Neural cell (in vitro differentiated cells): ENCODE measurements at regions not wholly inside any gene's neighbourhood (a gene's known extent, or its start where the extent isn't known, plus 50 kb on each side); places are given as distances from the start of the nearest gene placed in this dataset.

Experiments
- H2AFZ ChIP-seq: fragments of 200-600, 300-800 bp; sonication (generic), shearing (Covaris generic); 2 replicates; pipeline ENCODE4 v1.6.0; 2014; ENCODE audit warnings: low read depth, mild to moderate bottlenecking, antibody characterized with exemption, low read length, moderate library complexity
- H3F3A ChIP-seq: fragments of 200-600 bp; shearing (Covaris generic); 2 replicates; pipeline ENCODE4 v1.6.1; 2016; ENCODE audit warnings: mild to moderate bottlenecking, moderate library complexity, mixed read lengths, antibody characterized with exemption, low read length; ENCODE audit not compliant: insufficient read depth, poor library complexity, severe bottlenecking
- H3K27ac ChIP-seq: fragments of 200-600, 300-800 bp; sonication (generic), shearing (Covaris generic); 2 replicates; pipeline ENCODE4 v1.5.1; 2014; ENCODE audit warnings: mild to moderate bottlenecking, low read length, moderate library complexity
- H3K27me3 ChIP-seq: fragments of 300-800, 200-600 bp; sonication (generic), shearing (Covaris generic); 2 replicates; pipeline ENCODE4 v1.6.0; 2014; ENCODE audit warnings: mild to moderate bottlenecking, low read depth, low read length, moderate library complexity; ENCODE audit not compliant: insufficient read depth
- H3K36me3 ChIP-seq: fragments of 300-800, 200-600 bp; sonication (generic), shearing (Covaris generic); 2 replicates; pipeline ENCODE4 v1.5.1; 2014; ENCODE audit warnings: mild to moderate bottlenecking, antibody characterized with exemption, low read length, moderate library complexity; ENCODE audit not compliant: insufficient read depth
- H3K4me2 ChIP-seq: fragments of 300-800, 200-600 bp; sonication (generic), shearing (Covaris generic); 2 replicates; pipeline ENCODE4 v1.6.0; 2014; ENCODE audit warnings: mild to moderate bottlenecking, low read length
- H3K4me3 ChIP-seq: fragments of 300-800, 200-600 bp; sonication (generic), shearing (Covaris generic); 2 replicates; pipeline ENCODE4 v1.5.1; 2014; ENCODE audit warnings: mild to moderate bottlenecking, low read length, moderate library complexity
- H3K79me2 ChIP-seq: fragments of 200-600 bp; shearing (Covaris generic); replicated peaks from 2 replicates; pipeline ENCODE4 v1.6.0; 2014; ENCODE audit warnings: mild to moderate bottlenecking, low read length, moderate library complexity; ENCODE audit not compliant: insufficient read depth
- H3K9ac ChIP-seq: fragments of 300-800, 200-600 bp; sonication (generic), shearing (Covaris generic); 2 replicates; pipeline ENCODE4 v1.6.1; 2016; ENCODE audit warnings: mild to moderate bottlenecking, low read length, mixed read lengths
- H3K9me2 ChIP-seq: fragments of 200-600 bp; shearing (Covaris generic); 2 replicates; pipeline ENCODE4 v1.6.1; 2016; ENCODE audit warnings: mild to moderate bottlenecking, low read length, mixed read lengths; ENCODE audit not compliant: insufficient read depth
- H3K9me3 ChIP-seq: fragments of 200-600, 300-800 bp; sonication (generic), shearing (Covaris generic); 2 replicates; pipeline ENCODE4 v1.6.1; 2016; ENCODE audit warnings: mild to moderate bottlenecking, mixed run types, low read length, moderate library complexity, mixed read lengths
- H4K20me1 ChIP-seq: fragments of 200-600 bp; shearing (Covaris generic); 2 replicates; pipeline ENCODE4 v1.6.1; 2016; ENCODE audit warnings: mild to moderate bottlenecking, mixed run types; ENCODE audit not compliant: insufficient read depth
- CTCF ChIP-seq: fragments of 450-650 bp; IDR thresholded peaks from 2 replicates; pipeline ENCODE4 v1.5.1; 2014; ENCODE audit warnings: antibody characterized with exemption, mild to moderate bottlenecking, moderate library complexity; ENCODE audit not compliant: poor library complexity, severe bottlenecking
- EP300 ChIP-seq: fragments of 450-650 bp; conservative IDR thresholded peaks from 2 replicates; pipeline ENCODE4 v1.6.1; 2014; ENCODE audit warnings: antibody characterized with exemption, mild to moderate bottlenecking, moderate library complexity; ENCODE audit not compliant: poor library complexity, severe bottlenecking
- EZH2 ChIP-seq: fragments of 200-600, 300-800 bp; shearing (Covaris generic), sonication (generic); IDR thresholded peaks from 2 replicates; pipeline ENCODE4 v1.6.1; 2014; ENCODE audit warnings: antibody characterized with exemption, low read length, borderline replicate concordance, mild to moderate bottlenecking; ENCODE audit not compliant: insufficient read depth, poor library complexity, severe bottlenecking
- MXI1 ChIP-seq: fragments of 450-650 bp; conservative IDR thresholded peaks from 2 replicates; pipeline ENCODE4 v1.6.1; 2014; ENCODE audit warnings: antibody characterized with exemption, mild to moderate bottlenecking; ENCODE audit not compliant: poor library complexity, severe bottlenecking
- POLR2AphosphoS5 ChIP-seq: IDR thresholded peaks from 2 replicates; pipeline ENCODE4 v1.6.1; 2012
- RAD21 ChIP-seq: fragments of 450-650 bp; conservative IDR thresholded peaks from 2 replicates; pipeline ENCODE4 v1.6.1; 2014; ENCODE audit warnings: antibody characterized with exemption, mild to moderate bottlenecking, moderate library complexity
- REST ChIP-seq: IDR thresholded peaks from 2 replicates; pipeline ENCODE4 v1.6.1; 2012; ENCODE audit warnings: borderline replicate concordance
- SMC3 ChIP-seq: fragments of 450-650 bp; conservative IDR thresholded peaks from 2 replicates; pipeline ENCODE4 v1.6.1; 2014; ENCODE audit warnings: antibody characterized with exemption, mild to moderate bottlenecking, moderate library complexity; ENCODE audit not compliant: poor library complexity
- TAF1 ChIP-seq: IDR thresholded peaks from 2 replicates; pipeline ENCODE4 v1.6.1; 2012; ENCODE audit warnings: low read depth

DNA sequence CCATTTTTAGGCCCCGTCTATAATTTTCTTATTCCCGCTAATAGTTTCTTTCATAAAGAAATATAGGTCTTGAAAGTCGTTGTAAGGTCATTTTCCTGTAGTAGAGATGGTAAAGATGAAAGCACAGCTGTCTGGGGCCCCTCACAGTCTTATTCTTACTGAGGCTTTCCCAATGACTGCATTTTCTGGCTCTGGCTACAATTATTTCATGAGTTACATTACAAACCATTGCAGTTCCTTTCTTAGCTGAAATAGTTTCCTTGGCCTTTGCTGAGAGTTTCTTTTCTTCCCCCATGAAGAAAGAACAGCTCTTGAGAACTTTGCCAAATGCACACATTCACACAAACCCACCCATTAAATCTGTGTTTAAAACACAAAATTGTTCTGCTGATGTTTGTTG, 113.0 kb downstream of the DYRK2 start:
- Histone ChIP-seq H3K9ac (no peak overlapping the region), H2AFZ (no peak overlapping the region), H3K27me3 (no peaks in the 10 kb centered on the region), H4K20me1 (no peaks in the 10 kb centered on the region), H3K36me3 (no peaks in the 10 kb centered on the region), H3K9me3 (no peaks in the 10 kb centered on the region), H3K27ac (no peak overlapping the region), H3K9me2 (no peaks in the 10 kb centered on the region), H3K4me3 (no peak overlapping the region), H3F3A (no peaks in the 10 kb centered on the region), H3K4me2 (no peak overlapping the region), H3K79me2 (no peaks in the 10 kb centered on the region)
- no peak for TF ChIP-seq EZH2
- TF ChIP-seq EP300 = no peak
- no peak for TF ChIP-seq REST
- no peak for TF ChIP-seq POLR2AphosphoS5
- TF ChIP-seq CTCF = no peak
- TF ChIP-seq SMC3 = no peak
- TF ChIP-seq MXI1 = no peak
- TF ChIP-seq RAD21 = no peak
- no peak for TF ChIP-seq TAF1

DNA sequence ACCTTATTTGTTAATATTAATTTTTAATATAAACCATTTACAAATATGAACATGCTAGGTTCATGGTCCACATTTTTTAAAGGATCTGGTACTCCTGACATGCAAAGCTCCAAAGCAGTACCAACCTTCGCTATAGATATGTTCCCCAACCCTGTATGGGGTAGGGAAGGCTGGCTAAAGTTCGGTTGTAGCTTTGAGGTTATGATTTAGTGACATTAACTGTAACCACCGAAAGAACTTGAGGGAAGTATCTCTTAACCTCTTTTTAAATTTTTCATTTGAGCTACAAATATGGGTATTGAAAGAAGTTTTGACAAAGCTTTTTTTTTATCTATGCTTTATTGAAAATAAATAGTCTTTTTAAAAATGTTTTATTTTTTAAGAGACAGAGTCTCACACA, 115.5 kb downstream of the DYRK2 start:
- Histone ChIP-seq H2AFZ (no peak overlapping the region), H3K9ac (no peak overlapping the region), H3K79me2 (no peaks in the 10 kb centered on the region), H3K9me3 (no peaks in the 10 kb centered on the region), H3K4me3 (no peak overlapping the region), H3K9me2 (no peaks in the 10 kb centered on the region), H3K27ac (no peak overlapping the region), H3K4me2 (no peak overlapping the region), H3K36me3 (no peaks in the 10 kb centered on the region), H4K20me1 (no peaks in the 10 kb centered on the region), H3F3A (no peaks in the 10 kb centered on the region), H3K27me3 (no peaks in the 10 kb centered on the region)
- no peak for TF ChIP-seq MXI1
- no peak for TF ChIP-seq EP300
- no peak for TF ChIP-seq RAD21
- no peak for TF ChIP-seq TAF1
- no peak for TF ChIP-seq EZH2
- no peak for TF ChIP-seq CTCF
- TF ChIP-seq REST = no peak
- no peak for TF ChIP-seq SMC3
- no peak for TF ChIP-seq POLR2AphosphoS5
